ENCODE measurements at regions not wholly inside any gene's neighbourhood (a gene's known extent, or its start where the extent isn't known, plus 50 kb on each side); places are given as distances from the start of the nearest gene placed in this dataset.

DNA sequence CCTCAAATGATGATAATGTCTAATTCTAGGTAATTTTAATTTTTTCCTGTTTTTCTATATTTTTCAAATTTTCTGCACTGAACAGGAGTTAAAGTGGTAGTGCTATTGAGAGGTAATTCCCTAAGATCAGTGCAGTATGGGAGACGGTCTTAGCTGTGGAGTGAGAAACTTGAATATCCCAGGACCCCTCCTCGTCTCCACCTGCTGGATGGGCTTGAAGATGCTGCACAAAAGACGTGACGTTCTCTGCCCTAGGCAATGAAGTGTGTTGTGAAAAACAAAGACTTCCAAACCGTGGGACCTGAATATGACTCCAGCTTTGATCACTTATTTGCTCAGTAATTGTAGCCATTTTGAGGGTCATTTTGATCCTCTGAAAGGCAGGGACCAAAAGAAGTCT is 298.1 kb downstream of the VRK1 start:
- TF ChIP-seq, protein P1, sequence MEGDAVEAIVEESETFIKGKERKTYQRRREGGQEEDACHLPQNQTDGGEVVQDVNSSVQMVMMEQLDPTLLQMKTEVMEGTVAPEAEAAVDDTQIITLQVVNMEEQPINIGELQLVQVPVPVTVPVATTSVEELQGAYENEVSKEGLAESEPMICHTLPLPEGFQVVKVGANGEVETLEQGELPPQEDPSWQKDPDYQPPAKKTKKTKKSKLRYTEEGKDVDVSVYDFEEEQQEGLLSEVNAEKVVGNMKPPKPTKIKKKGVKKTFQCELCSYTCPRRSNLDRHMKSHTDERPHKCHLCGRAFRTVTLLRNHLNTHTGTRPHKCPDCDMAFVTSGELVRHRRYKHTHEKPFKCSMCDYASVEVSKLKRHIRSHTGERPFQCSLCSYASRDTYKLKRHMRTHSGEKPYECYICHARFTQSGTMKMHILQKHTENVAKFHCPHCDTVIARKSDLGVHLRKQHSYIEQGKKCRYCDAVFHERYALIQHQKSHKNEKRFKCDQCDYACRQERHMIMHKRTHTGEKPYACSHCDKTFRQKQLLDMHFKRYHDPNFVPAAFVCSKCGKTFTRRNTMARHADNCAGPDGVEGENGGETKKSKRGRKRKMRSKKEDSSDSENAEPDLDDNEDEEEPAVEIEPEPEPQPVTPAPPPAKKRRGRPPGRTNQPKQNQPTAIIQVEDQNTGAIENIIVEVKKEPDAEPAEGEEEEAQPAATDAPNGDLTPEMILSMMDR (IDR thresholded peaks at IDR 0.05): no peak
- TF ChIP-seq POLR2A (IDR thresholded peaks at IDR 0.05; ENCODE audit: low read depth): no peak
- no peak for TF ChIP-seq POLR2AphosphoS5 (IDR thresholded peaks at IDR 0.05)
